NCI-H1694 treated with DMSO at 0.1 percent for 48 hours (cell line): ENCODE measurements at regions not wholly inside any gene's neighbourhood (a gene's known extent, or its start where the extent isn't known, plus 50 kb on each side); places are given as distances from the start of the nearest gene placed in this dataset.

Experiments used
- DNase-seq: peaks from one replicate; lab custom pipeline; 2025; lab: John Stamatoyannopoulos, UW

DNA sequence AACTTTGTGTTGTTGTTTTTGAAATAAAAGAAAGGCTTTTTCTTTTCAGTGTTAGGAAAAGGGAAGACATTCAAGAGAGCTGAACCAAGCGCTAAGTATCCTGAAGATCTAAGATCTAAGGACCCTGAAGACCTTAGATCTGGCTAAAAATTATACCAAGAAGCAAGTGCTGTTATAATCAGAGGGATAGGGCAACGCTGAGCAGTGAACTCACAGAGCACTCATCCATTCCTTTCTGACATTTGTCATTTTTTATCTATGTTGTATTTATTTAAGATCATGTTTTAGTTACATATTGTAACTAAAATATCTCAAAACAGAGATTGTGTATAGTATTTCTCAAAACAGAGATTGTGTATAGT lies 60.5 kb upstream of the FAM216B start:
- no peak for DNase-seq

DNA sequence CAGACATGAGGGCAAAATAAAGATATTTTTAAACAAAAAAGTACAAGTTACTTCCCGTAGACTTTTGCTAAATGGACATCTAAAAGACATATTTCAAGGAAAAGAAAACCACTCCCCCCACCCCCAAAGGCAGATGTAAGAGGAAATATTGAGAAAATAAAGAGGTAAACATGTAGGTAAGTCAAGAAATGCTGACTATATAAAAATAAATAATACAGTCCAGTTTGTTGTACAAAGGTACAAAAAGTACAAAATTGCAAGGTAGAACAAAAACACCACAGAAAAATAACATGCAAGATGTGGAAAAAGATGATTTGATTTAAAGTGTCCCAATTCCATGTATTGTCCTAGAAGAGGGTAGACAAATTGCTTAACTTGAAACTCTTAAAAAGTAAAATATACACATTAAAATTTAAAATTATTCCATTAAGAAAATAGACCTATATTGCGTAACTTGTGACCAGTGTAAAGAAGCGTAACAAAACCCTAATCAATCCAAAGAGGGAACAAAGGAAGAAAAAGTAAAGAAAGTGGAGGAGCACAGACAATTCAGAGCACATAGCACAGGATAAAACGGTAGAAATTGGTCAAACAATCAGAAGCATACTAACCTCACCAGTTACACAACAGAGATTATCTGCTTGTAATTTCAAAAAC lies 58.4 kb upstream of the FAM216B start:
- no peak for DNase-seq

GRCh38 chr13:42728507-42729180 lies 52.7 kb upstream of the FAM216B start:
- no peak for DNase-seq

DNA sequence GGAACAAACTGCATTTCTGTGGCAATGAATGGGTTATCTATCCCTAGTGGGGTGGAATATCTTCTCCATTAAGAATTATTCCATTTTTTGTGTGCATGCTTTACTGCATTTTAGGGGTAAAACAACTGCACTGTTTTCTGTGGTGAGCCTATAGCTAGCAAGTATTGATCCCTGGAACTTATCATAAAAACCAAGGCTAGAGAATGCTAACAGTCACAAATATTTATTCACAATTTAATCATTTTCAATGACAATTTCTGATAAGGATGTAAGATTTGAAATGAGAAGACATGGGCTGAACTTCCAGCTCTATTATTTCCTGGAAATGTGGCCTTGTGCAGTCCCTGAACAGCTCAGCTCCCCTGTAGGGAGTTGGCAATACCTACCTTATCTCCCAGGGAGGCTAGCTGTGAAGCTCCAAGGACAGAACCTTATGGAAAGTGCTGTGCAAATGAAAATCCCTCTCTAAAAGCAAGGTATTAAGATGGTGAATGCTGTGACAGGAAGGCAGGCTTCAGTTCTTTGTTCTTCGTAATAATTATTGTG lies 51.5 kb upstream of the FAM216B start:
- no peak for DNase-seq
